IPS-NIHi7 (cell line): ENCODE measurements at regions not wholly inside any gene's neighbourhood (a gene's known extent, or its start where the extent isn't known, plus 50 kb on each side); places are given as distances from the start of the nearest gene placed in this dataset.
"Not testable (repeated sequence)": the region's sequence is repeated elsewhere in the genome, so short reads cannot be mapped to it uniquely, and the experiment has no call there.

Experiments
- DNase-seq: peaks from one replicate; pipeline ENCODE4 v3.0.0; 2012; ENCODE audit warnings: mixed read lengths; ENCODE audit errors: extremely low spot score

GRCh38 chr1:173300061-173301044 lies 93.2 kb upstream of the TNFSF4 start:
- DNase-seq, result no peak

GRCh38 chr1:173301507-173301906 lies 94.4 kb upstream of the TNFSF4 start:
- DNase-seq, result no peak

- DNase-seq, result no peak
Observed at GRCh38 chr1:173302366-173302765, 95.2 kb upstream of the TNFSF4 start.

DNA sequence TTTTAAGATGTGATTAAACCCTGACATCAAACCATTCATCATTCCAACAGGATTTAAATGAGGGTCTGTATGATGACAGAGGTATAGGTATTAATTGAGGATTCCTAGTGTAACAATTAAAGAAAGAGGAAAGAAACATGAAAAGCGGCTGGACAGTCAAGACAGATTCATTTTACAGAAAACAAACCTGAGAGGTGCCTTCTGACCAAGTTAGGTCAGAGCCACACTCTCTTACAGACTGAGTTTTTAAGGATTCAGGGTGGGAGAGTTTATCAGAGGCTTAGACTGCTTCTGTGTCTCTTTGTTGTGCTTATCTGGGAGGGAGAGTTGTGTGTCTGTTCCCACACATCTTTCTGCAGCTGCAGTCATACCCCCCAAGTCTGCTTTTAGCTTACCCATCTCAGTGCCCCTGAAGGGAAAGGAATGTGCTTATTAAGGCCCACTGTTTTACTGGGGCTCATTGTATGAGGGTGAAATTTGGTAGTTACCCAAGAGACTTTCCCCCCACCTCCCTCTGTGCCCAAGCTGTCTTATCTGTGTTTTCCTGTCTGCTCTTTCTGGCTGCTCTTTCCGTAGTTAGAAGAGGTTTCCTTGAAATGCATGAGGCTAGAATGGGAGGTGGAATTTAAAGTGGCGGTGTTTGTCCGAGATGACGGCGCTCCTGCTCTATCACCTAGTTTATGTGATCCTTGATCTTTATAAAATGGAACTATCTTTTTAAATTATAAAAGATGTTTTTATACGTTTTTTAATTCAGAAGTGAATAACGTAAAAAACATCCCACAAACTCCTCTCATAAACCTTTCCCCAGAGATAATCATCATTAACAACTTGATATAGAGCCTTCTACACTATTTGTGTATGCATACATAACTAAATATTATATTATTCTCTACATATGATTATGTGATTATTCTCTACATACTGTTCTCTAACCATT lies 96.0 kb upstream of the TNFSF4 start:
- no peak for DNase-seq

GRCh38 chr1:173303984-173304383 lies 96.9 kb upstream of the TNFSF4 start:
- DNase-seq, result no peak

DNA sequence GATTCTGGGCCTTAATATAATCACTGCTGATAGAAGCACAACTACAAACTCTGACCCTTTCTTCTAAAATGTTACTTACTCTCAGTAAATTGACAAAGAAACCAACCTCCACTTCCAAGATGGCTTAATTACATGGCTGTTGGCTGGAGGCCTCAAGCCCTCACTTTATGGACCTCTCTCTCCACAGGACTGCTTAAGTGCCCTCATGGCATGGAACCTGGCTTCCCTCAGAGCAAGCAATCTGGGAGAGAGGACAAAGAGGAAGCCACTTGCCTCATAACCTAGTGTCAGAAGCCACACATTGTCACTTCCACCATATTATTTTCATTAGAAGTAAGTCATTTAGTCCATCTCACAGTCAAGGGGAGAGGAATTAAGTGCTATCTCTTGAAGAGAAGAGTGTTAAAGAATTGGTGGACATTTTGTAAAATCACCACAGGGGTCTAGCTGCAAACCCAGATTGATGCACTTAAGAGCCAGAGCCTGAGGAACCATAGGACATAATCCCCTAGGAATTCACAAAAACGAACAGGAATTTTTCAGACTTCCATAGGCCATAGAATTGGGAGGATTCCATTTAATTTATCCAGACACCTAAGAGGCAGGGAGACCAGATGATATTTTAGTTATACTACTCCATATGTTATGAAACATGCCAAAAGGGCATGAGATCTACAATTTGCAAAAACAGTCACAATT lies 97.5 kb upstream of the TNFSF4 start:
- no peak for DNase-seq

GRCh38 chr1:173307845-173308244 lies 100.7 kb upstream of the TNFSF4 start:
- DNase-seq, result no peak

DNA sequence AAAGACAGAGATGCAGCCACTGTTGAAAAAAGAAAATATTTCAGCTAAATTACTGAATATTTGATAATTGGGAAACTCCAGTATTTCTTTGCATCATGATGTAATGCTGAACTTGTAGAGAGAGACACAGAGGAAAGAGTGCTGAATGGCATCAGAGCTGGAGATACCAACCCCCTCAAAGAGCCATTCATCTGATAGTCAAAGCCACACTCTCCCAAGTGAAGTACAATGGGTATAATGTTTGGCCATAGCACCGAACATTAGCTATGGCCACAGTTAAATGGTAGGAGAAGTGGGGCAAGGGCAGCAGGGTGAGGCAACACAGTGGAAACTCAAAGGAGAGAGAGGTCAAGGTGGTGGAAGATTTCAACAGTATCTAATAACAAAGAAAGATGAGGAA lies 107.5 kb upstream of the TNFSF4 start:
- no peak for DNase-seq

GRCh38 chr1:173315296-173315695 lies 108.2 kb upstream of the TNFSF4 start:
- DNase-seq, result no peak

DNA sequence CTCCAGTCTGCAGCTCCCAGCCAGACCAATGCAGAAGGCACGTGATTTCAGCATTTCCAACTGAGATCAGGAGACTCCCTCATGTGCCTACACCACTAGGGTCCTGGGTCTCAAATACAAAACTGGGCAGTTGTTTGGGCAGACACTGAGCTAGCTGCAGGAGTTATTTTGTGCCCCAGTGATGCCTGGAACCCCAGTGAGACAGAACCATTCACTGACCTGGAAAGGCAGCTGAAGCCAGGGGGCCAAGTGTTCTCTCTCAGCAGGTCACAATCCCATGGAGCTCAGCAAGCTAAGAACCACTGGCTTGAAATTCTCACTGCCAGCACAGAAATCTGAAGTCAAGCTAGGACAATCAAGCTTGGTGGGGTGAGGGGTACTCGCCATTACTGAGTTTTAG lies 111.7 kb upstream of the TNFSF4 start:
- DNase-seq, result no peak

DNA sequence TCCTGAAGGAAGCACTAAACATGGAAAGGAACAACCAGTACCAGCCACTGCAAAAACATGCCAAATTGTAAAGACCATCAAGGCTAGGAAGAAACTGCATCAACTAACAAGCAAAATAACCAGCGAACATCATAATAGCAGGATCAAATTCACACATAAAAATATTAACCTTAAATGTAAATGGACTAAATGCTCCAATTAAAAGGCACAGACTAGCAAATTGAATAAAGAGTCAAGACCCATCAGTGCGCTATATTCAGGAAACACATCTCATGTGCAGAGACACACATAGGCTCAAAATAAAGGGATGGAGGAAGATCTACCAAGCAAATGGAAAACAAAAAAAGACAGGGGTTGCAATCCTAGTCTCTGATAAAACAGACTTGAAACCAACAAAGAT lies 117.2 kb upstream of the TNFSF4 start:
- DNase-seq, result not testable (repeated sequence)

- DNase-seq, result not testable (repeated sequence)
Observed at GRCh38 chr1:173327987-173328386, 120.9 kb upstream of the TNFSF4 start.

- DNase-seq, result no peak
Observed at GRCh38 chr1:173328961-173329360, 121.8 kb upstream of the TNFSF4 start.

- DNase-seq, result no peak
Observed at GRCh38 chr1:173329726-173330125, 122.6 kb upstream of the TNFSF4 start.

DNA sequence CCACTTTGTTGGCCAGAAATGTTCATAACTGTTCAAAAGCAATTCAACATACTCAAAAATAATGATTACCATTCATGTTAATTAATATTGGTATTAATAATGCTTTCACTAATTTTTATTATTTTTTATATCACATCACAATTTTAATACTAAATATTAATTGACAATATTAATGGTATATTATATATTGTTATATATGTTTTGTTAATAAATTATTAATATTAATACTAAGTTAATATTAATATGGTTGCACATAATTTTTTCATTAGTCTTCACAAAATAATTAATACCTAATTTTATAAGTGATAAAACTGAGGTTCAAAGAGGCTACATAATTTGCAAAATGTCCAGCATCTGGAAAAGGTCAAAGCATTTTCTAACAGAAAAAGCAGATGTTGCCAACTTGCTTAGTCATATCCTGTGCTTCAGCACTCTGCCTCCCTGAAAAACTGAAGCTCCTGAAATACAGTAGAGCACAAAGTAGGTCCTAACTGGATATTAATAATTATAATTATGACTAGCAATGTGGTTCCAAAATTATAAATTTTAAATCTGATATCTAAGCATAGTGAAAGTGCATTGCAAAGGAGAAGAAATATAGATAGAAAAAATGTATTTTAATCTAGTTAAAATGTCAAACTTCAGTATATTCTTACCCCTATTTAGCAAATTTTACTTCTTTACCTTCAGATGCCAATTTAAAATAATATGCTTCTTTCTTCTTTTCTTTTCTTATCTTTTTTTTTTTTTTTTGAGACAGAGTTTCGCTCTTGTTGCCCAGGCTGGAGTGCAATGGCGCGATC lies 123.2 kb upstream of the TNFSF4 start:
- no peak for DNase-seq

DNA sequence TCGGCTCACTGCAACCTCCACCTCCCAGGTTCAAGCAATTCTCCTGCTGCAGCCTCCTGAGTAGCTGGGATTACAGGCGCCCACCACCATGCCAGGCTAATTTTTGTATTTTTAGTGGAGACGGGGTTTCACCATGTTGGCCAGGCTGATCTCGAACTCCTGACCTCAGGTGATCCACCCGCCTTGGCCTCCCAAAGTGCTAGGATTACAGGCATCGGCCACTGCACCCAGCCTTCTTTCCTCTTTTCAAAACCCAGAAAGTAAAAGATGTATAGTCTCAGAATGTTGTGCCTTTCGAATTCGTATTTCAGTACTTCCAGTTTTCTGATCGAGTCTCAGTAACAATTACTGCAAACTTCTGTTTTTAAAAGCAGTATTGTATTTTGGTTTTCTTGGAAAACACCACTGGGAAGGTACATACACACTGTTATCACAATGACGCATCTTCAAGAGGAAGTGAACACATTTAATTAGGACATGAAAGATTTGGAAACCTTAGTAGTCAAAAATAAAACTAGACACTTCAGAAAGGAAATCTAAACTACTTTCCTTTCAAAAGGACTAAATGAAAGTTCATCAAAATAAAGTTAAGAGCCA lies 123.9 kb upstream of the TNFSF4 start:
- not testable (repeated sequence) for DNase-seq

- no peak for DNase-seq
Observed at GRCh38 chr1:173332026-173332425, 124.9 kb upstream of the TNFSF4 start.

DNA sequence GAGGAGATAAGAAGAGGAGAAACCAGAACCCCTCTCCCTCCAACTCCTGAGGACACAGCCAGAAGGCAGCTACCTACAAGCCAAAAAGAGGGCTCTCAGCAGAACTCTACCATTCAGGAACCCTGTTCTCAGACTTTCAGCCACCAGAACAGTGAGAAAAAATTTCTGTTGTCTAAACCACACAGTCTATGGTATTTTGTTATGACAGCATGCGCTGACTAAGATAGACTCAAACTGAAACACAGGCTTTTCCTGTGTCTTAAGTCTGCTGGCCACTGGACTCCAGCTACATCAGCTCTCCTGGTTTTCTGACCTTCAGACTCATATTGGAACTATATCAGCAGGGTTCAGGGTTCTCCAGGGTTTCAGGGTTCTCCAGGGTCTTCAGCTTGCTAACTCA lies 126.5 kb upstream of the TNFSF4 start:
- no peak for DNase-seq

- no peak for DNase-seq
Observed at GRCh38 chr1:173337126-173337525, 130.0 kb upstream of the TNFSF4 start.

GRCh38 chr1:173341307-173341706 lies 134.2 kb upstream of the TNFSF4 start:
- DNase-seq, result no peak

- DNase-seq, result no peak
Observed at GRCh38 chr1:173341971-173342370, 134.8 kb upstream of the TNFSF4 start.
